ENCODE measurements at regions not wholly inside any gene's neighbourhood (a gene's known extent, or its start where the extent isn't known, plus 50 kb on each side); places are given as distances from the start of the nearest gene placed in this dataset.
"Not testable (repeated sequence)": the region's sequence is repeated elsewhere in the genome, so short reads cannot be mapped to it uniquely, and the experiment has no call there.

GRCh38 chr1:120525386-120525785 is 110.6 kb downstream of the NBPF8 start:
- TF ChIP-seq, protein P1, sequence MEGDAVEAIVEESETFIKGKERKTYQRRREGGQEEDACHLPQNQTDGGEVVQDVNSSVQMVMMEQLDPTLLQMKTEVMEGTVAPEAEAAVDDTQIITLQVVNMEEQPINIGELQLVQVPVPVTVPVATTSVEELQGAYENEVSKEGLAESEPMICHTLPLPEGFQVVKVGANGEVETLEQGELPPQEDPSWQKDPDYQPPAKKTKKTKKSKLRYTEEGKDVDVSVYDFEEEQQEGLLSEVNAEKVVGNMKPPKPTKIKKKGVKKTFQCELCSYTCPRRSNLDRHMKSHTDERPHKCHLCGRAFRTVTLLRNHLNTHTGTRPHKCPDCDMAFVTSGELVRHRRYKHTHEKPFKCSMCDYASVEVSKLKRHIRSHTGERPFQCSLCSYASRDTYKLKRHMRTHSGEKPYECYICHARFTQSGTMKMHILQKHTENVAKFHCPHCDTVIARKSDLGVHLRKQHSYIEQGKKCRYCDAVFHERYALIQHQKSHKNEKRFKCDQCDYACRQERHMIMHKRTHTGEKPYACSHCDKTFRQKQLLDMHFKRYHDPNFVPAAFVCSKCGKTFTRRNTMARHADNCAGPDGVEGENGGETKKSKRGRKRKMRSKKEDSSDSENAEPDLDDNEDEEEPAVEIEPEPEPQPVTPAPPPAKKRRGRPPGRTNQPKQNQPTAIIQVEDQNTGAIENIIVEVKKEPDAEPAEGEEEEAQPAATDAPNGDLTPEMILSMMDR (IDR thresholded peaks at IDR 0.05 in 2 of 3, conservative IDR thresholded peaks at IDR 0.05 in 1 of 3; ENCODE audit: borderline replicate concordance in 1 of 3, insufficient read depth in 1 of 3, low read depth in 2 of 3, low read length in 2 of 3), result not testable (repeated sequence)
- not testable (repeated sequence) for TF ChIP-seq JUND (IDR thresholded peaks at IDR 0.05)

Data from HCT116 (cell line).